Ascending aorta (tissue), 2 donors: ENCODE measurements at regions not wholly inside any gene's neighbourhood (a gene's known extent, or its start where the extent isn't known, plus 50 kb on each side); places are given as distances from the start of the nearest gene placed in this dataset.

Experiments
- DNase-seq, 2 donors: peaks; one replicate each; pipeline ENCODE4 v3.0.0-alpha.2; 2019; ENCODE audit warnings: low spot score in 2 of 2
- H3K27ac ChIP-seq, 2 donors: fragments of 200-600 bp; sonication (generic); one replicate each; pipeline ENCODE4 v1.5.1; 2016 to 2017; ENCODE audit warnings: mild to moderate bottlenecking in 1 of 2
- H3K27me3 ChIP-seq: fragments of 200-600 bp; sonication (generic); one replicate; pipeline ENCODE4 v1.5.1; 2017
- H3K36me3 ChIP-seq, 2 donors: fragments of 200-600 bp; sonication (generic); one replicate each; pipeline ENCODE4 v1.5.1; 2016
- H3K4me1 ChIP-seq, 2 donors: fragments of 200-600 bp; sonication (generic); one replicate each; pipeline ENCODE4 v1.5.1; 2016 to 2017; ENCODE audit warnings: mild to moderate bottlenecking in 1 of 2
- H3K4me3 ChIP-seq, 2 donors: fragments of 200-600 bp; sonication (generic); one replicate each; pipeline ENCODE4 v1.5.1; 2016 to 2017; ENCODE audit warnings: mild to moderate bottlenecking in 1 of 2
- H3K9me3 ChIP-seq, 2 donors: fragments of 200-600 bp; sonication (generic); one replicate each; pipeline ENCODE4 v1.5.1; 2016
- intact Hi-C: fragments of 100-400 bp; cut with DNase I; formaldehyde crosslinking; loops from one replicate; pipeline ENCODE4 v1.15.1; 2023
- TF ChIP-seq, protein P1 (sequence below), 3 experiments: fragments of 200-600 bp in 2 of 3; fragments of 450-650 bp in 1 of 3; sonication (generic) in 2 of 3; IDR thresholded peaks; one replicate each; pipeline ENCODE4 v1.5.1; 2016 to 2019; ENCODE audit warnings: antibody characterized with exemption in 3 of 3, mild to moderate bottlenecking in 1 of 3, moderate library complexity in 1 of 3

DNA sequence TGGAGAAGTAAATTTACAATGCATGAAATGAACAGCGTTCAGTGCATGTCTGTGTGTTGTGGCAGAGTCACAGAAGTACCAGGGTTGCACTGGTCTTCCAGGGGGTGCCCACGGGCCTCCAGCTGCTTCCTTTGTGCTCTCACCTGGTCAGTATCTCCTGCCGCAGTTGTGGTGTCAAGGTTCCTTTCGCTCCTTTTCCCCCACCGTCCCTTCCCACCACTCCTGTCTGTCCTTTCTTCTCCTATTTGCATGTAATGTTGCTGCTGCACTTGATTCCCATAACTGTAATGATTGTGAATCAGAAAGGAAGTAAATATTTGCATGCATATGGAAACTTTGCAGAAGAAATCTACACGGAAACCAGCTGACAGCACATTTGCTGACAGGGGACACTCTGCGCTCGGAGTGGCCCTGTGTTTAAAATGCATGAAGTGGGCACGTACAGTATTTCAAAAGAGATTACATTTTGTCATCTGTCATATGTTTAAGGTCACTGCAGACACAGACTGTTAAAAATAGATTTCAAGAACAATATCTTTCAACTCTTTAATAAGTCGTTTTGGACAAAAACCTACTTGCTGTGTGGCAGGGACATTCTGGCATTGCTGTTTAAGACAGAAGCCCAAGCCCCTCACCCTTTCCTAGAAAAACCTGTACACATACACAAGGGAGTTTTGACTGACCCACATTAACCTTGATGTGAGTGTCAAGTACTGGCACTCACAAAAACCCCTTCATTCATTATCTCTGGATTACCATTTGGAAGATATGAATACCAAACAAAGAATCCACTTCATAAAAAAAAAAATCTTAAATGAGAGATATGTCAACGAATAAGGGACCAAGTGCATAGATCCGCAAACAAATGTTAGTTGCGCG, 336.7 kb upstream of the KLF6 start:
- no peak overlapping the region for H3K27ac ChIP-seq
- H3K4me1 ChIP-seq, result no peaks in the 10 kb centered on the region
- H3K36me3 ChIP-seq, result no peaks in the 10 kb centered on the region
- TF ChIP-seq, protein P1, sequence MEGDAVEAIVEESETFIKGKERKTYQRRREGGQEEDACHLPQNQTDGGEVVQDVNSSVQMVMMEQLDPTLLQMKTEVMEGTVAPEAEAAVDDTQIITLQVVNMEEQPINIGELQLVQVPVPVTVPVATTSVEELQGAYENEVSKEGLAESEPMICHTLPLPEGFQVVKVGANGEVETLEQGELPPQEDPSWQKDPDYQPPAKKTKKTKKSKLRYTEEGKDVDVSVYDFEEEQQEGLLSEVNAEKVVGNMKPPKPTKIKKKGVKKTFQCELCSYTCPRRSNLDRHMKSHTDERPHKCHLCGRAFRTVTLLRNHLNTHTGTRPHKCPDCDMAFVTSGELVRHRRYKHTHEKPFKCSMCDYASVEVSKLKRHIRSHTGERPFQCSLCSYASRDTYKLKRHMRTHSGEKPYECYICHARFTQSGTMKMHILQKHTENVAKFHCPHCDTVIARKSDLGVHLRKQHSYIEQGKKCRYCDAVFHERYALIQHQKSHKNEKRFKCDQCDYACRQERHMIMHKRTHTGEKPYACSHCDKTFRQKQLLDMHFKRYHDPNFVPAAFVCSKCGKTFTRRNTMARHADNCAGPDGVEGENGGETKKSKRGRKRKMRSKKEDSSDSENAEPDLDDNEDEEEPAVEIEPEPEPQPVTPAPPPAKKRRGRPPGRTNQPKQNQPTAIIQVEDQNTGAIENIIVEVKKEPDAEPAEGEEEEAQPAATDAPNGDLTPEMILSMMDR (IDR thresholded peaks at IDR 0.05), result no peak
- no peak for DNase-seq
- H3K9me3 ChIP-seq, result no peaks in the 10 kb centered on the region
- intact Hi-C loops, result no loop called here
- H3K27me3 ChIP-seq, result no peaks in the 10 kb centered on the region
- no peak overlapping the region for H3K4me3 ChIP-seq

DNA sequence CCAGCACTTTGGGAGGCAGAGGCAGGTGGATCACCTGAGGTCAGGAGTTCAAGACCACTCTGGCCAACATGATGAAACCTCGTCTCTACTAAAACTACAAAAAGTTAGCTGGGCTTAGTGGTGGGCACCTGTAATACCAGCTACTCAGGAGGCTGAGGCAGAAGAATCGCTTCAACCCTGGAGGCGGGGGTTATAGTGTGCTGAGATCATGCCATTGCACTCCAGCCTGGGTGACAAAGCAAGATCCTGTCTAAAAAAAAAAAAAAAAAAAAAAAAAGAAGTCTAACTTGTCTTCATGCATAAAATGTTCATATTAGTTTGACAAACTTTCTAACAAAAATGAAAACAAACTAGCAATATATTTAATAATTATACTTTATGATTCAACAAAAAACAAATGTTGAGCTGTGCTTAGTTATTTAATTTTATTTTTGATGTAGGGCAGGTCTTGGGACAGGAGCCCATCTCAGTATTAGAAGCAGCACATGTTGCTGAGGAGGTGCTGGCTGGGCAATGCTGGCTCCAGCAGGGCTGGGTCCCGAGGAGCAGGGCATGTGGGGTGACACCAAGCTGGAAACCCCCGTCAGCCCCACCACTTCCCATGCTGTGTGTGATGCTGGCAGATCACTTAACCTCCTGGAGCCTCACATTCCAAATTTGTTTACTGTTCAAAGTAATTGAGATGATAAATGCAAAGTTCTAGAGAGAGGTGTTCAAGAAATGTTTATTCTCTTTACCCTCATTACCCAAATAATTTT, 335.3 kb upstream of the KLF6 start:
- DNase-seq, result no peak

DNA sequence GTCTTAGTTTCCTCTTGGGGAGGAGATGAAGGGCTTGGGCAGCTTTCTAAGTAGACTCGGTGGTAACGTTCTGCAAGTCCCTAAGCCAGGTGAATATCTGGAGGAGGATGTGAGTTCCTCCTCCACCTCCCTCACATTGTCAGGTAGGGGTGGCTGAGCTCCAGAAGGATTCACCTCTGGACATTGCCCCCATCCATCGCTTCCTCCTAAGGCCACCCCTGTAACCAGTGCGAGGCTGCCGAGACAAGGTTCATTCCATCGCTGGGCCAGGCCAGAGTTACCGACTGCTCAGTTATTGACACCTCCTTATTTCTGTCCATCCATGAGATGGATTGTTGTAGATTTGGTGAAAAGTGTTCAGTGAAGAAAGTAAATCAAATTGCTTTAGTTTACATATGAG, 334.1 kb upstream of the KLF6 start:
- H3K4me3 ChIP-seq, result no peak overlapping the region
- intact Hi-C loops, result no loop called here
- TF ChIP-seq, protein P1 (IDR thresholded peaks at IDR 0.05), result no peak

More for the DNA sequence above, 335.3 kb upstream of the KLF6 start:
- Histone ChIP-seq H3K27me3 (no peaks in the 10 kb centered on the region), H3K9me3 (no peaks in the 10 kb centered on the region), H3K4me1 (no peaks in the 10 kb centered on the region), H3K4me3 (no peak overlapping the region), H3K27ac (no peak overlapping the region), H3K36me3 (no peaks in the 10 kb centered on the region)
- TF ChIP-seq, protein P1 (IDR thresholded peaks at IDR 0.05), result no peak
- intact Hi-C loops, result no loop called here

DNA sequence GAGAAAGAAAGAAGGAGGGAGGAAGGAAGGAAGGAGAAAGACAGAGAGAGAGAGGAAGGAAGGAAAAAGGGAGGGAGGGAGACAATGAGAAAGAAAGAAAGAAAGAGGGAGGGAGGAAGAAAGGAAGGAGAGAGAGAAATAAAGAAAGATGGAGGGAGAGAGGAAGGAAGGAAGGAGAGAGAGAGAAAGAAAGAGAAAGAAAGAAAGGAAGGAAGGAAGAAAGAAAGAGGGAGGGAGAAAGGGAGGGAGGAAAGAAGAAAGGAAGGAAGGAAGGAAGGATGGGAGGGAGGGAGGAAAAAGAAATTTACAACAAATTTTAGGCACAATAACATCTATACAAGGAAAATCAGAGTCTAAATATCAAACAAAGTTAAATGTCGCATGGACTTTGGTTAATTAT, 332.6 kb upstream of the KLF6 start:
- DNase-seq, result no peak
- TF ChIP-seq, protein P1 (IDR thresholded peaks at IDR 0.05), result no peak
- H3K9me3 ChIP-seq, result no peaks in the 10 kb centered on the region
- intact Hi-C loops, result no loop called here
- no peak overlapping the region for H3K4me3 ChIP-seq
- H3K4me1 ChIP-seq, result no peaks in the 10 kb centered on the region
- H3K27ac ChIP-seq, result no peak overlapping the region
- H3K27me3 ChIP-seq, result no peaks in the 10 kb centered on the region
- no peaks in the 10 kb centered on the region for H3K36me3 ChIP-seq

More for the DNA sequence above, 334.1 kb upstream of the KLF6 start:
- Histone ChIP-seq H3K36me3 (no peaks in the 10 kb centered on the region), H3K4me1 (no peaks in the 10 kb centered on the region), H3K9me3 (no peaks in the 10 kb centered on the region), H3K27me3 (no peaks in the 10 kb centered on the region), H3K27ac (no peak overlapping the region)
- DNase-seq, result no peak

DNA sequence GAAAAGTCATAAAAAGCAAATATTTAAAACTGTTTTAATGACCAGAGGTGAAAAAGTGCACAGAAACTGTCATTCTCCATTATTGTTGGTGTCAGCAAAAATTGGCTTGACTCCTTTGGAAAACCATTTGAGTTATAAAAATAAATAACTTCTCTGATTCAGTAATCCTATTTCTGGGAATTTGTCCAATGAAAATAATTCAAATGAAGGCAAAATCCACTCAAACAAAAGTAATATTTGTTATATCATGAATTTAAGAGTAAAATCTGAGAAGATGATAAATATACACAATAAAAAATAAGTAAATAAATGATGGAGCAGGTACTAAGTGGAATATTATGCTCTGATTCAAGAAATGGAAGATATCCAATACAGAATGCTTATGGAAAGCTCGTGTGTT, 326.6 kb upstream of the KLF6 start:
- H3K27me3 ChIP-seq, result no peaks in the 10 kb centered on the region
- no peak overlapping the region for H3K27ac ChIP-seq
- TF ChIP-seq, protein P1 (IDR thresholded peaks at IDR 0.05), result no peak
- H3K4me3 ChIP-seq, result no peak overlapping the region
- H3K4me1 ChIP-seq, result no peaks in the 10 kb centered on the region
- H3K9me3 ChIP-seq, result no peaks in the 10 kb centered on the region
- no peak for DNase-seq
- H3K36me3 ChIP-seq, result no peaks in the 10 kb centered on the region
- intact Hi-C loops, result no loop called here
